ENCODE measurements at regions not wholly inside any gene's neighbourhood (a gene's known extent, or its start where the extent isn't known, plus 50 kb on each side); places are given as distances from the start of the nearest gene placed in this dataset.

DNA sequence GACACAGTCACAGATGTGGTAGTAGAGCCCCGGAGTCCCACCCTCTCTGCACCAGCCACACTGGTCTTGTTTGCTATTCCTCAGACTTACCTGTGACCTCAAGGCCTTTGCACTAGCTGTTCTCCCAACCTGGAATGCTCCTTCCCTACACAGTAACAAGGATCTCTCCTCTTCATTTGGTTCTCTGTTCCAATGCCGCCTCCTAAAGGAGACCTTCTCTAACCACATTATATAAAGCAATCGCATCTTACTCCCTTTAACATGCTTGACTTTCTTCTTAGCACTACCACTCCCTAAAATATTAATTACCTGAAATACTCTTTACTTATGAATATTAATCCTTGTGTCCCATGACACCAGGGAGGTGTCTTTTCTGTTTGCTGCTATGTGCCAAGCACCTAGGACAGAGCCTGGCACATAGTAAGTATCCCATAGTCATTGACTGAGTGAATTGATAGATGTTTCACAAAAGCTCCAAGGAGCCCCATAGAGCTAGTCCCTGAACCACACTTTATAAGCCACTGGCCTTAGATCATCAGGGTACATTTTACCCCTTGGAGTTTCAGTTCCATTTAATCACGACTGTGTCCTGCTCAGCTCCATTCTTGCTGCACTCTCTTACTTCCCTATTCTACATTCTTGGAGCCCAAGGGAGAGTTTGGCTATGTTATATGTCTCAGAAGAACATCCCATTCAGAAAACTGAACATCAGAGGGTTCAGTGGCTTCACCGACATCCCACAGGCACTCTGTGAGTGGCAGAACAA, 312.7 kb downstream of the RAB28 start:
- no peak overlapping the region for H3K9ac ChIP-seq (ENCODE audit: control insufficient read depth, extremely low read depth, insufficient read depth, low read length)
- H4K20me1 ChIP-seq (ENCODE audit: control insufficient read depth, extremely low read depth, insufficient read depth, low read length): no peaks in the 10 kb centered on the region
- H3K4me1 ChIP-seq (ENCODE audit: control insufficient read depth, extremely low read depth, insufficient read depth, low read length): no peaks in the 10 kb centered on the region
- no peak for FAIRE-seq
- no peaks in the 10 kb centered on the region for H3K9me3 ChIP-seq (ENCODE audit: control insufficient read depth, low read depth, low read length)
- H3K27me3 ChIP-seq (ENCODE audit: control insufficient read depth, extremely low read depth, insufficient read depth, low read length): no peaks in the 10 kb centered on the region
- no peak for DNase-seq (ENCODE audit: low read depth, low spot score)
- no peaks in the 10 kb centered on the region for H3K36me3 ChIP-seq (ENCODE audit: control insufficient read depth in 2 of 2, extremely low read depth in 1 of 2, insufficient read depth in 2 of 2, low read length in 2 of 2)
- no peaks in the 10 kb centered on the region for H3K79me2 ChIP-seq (ENCODE audit: control insufficient read depth, insufficient read depth, low read length)
- TF ChIP-seq, protein P1, sequence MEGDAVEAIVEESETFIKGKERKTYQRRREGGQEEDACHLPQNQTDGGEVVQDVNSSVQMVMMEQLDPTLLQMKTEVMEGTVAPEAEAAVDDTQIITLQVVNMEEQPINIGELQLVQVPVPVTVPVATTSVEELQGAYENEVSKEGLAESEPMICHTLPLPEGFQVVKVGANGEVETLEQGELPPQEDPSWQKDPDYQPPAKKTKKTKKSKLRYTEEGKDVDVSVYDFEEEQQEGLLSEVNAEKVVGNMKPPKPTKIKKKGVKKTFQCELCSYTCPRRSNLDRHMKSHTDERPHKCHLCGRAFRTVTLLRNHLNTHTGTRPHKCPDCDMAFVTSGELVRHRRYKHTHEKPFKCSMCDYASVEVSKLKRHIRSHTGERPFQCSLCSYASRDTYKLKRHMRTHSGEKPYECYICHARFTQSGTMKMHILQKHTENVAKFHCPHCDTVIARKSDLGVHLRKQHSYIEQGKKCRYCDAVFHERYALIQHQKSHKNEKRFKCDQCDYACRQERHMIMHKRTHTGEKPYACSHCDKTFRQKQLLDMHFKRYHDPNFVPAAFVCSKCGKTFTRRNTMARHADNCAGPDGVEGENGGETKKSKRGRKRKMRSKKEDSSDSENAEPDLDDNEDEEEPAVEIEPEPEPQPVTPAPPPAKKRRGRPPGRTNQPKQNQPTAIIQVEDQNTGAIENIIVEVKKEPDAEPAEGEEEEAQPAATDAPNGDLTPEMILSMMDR (optimal IDR thresholded peaks at IDR 0.05 in 1 of 3, IDR thresholded peaks at IDR 0.05 in 1 of 3, conservative IDR thresholded peaks at IDR 0.05 in 1 of 3; ENCODE audit: extremely low read depth in 1 of 3, insufficient read depth in 2 of 3, low read length in 3 of 3): no peak
- TF ChIP-seq EZH2 (IDR thresholded peaks at IDR 0.05; ENCODE audit: low read length): no peak
- no peak overlapping the region for H2AFZ ChIP-seq (ENCODE audit: control insufficient read depth, low read length)
- no peak overlapping the region for H3K27ac ChIP-seq (ENCODE audit: control insufficient read depth, insufficient read depth, low read length)
- no peak overlapping the region for H3K4me3 ChIP-seq (ENCODE audit: control insufficient read depth in 2 of 3, extremely low read depth in 1 of 3, insufficient read depth in 2 of 3, low read depth in 1 of 3, low read length in 3 of 3)
- no peak overlapping the region for H3K4me2 ChIP-seq (ENCODE audit: control insufficient read depth, extremely low read depth, insufficient read depth, low read depth, low read length)
- H3K9me1 ChIP-seq (ENCODE audit: control insufficient read depth, extremely low read depth, insufficient read depth, low read length): no peaks in the 10 kb centered on the region
- dilution Hi-C loops (cut with MboI; ENCODE audit: extremely low pct_ligation_motif_present, low sequenced_read_pairs): no loop called here

GRCh38 chr4:13169731-13170525, 314.2 kb downstream of the RAB28 start:
- Histone ChIP-seq H3K9me3 (ENCODE audit: control insufficient read depth, low read depth, low read length) (no peaks in the 10 kb centered on the region), H3K9me1 (ENCODE audit: control insufficient read depth, extremely low read depth, insufficient read depth, low read length) (no peaks in the 10 kb centered on the region), H3K4me3 (ENCODE audit: control insufficient read depth in 2 of 3, extremely low read depth in 1 of 3, insufficient read depth in 2 of 3, low read depth in 1 of 3, low read length in 3 of 3) (no peak overlapping the region), H3K27me3 (ENCODE audit: control insufficient read depth, extremely low read depth, insufficient read depth, low read length) (no peaks in the 10 kb centered on the region), H3K4me1 (ENCODE audit: control insufficient read depth, extremely low read depth, insufficient read depth, low read length) (no peaks in the 10 kb centered on the region), H3K9ac (ENCODE audit: control insufficient read depth, extremely low read depth, insufficient read depth, low read length) (no peak overlapping the region), H3K4me2 (ENCODE audit: control insufficient read depth, extremely low read depth, insufficient read depth, low read depth, low read length) (no peak overlapping the region), H3K36me3 (ENCODE audit: control insufficient read depth in 2 of 2, extremely low read depth in 1 of 2, insufficient read depth in 2 of 2, low read length in 2 of 2) (no peaks in the 10 kb centered on the region), H4K20me1 (ENCODE audit: control insufficient read depth, extremely low read depth, insufficient read depth, low read length) (no peaks in the 10 kb centered on the region), H3K27ac (ENCODE audit: control insufficient read depth, insufficient read depth, low read length) (no peak overlapping the region), H2AFZ (ENCODE audit: control insufficient read depth, low read length) (no peak overlapping the region), H3K79me2 (ENCODE audit: control insufficient read depth, insufficient read depth, low read length) (no peaks in the 10 kb centered on the region)
- dilution Hi-C loops (cut with MboI; ENCODE audit: extremely low pct_ligation_motif_present, low sequenced_read_pairs): no loop called here
- FAIRE-seq (no peak), DNase-seq (ENCODE audit: low read depth, low spot score) (no peak)
- TF ChIP-seq, protein P1 (optimal IDR thresholded peaks at IDR 0.05 in 1 of 3, IDR thresholded peaks at IDR 0.05 in 1 of 3, conservative IDR thresholded peaks at IDR 0.05 in 1 of 3; ENCODE audit: extremely low read depth in 1 of 3, insufficient read depth in 2 of 3, low read length in 3 of 3): no peak
- no peak for TF ChIP-seq EZH2 (IDR thresholded peaks at IDR 0.05; ENCODE audit: low read length)

All from keratinocyte (primary cell).